DOHH2 (cell line): ENCODE measurements at regions not wholly inside any gene's neighbourhood (a gene's known extent, or its start where the extent isn't known, plus 50 kb on each side); places are given as distances from the start of the nearest gene placed in this dataset.

ENCODE experiments used
- H3F3A ChIP-seq: fragments of 200-600 bp; sonication (generic), shearing (Covaris generic); 2 replicates; pipeline ENCODE4 v1.6.0; 2016; ENCODE audit warnings: antibody characterized with exemption, mild to moderate bottlenecking; ENCODE audit not compliant: control insufficient read depth, insufficient read depth
- H3K27ac ChIP-seq: fragments of 200-600 bp; sonication (generic); 2 replicates; pipeline ENCODE4 v1.5.1; 2014; ENCODE audit warnings: low read depth, mild to moderate bottlenecking, low read length, moderate library complexity
- H3K27me3 ChIP-seq: fragments of 200-600 bp; sonication (generic); 2 replicates; pipeline ENCODE4 v1.6.1; 2014; ENCODE audit warnings: mild to moderate bottlenecking, low read length, mixed read lengths; ENCODE audit not compliant: control insufficient read depth
- H3K36me3 ChIP-seq: fragments of 200-600 bp; sonication (generic); 2 replicates; pipeline ENCODE4 v1.6.1; 2014; ENCODE audit warnings: mild to moderate bottlenecking, low read length, moderate library complexity, mixed read lengths; ENCODE audit not compliant: control insufficient read depth
- H3K4me1 ChIP-seq: fragments of 200-600 bp; sonication (generic); 2 replicates; pipeline ENCODE4 v1.6.1; 2014; ENCODE audit warnings: mild to moderate bottlenecking, low read length, mixed read lengths; ENCODE audit not compliant: control insufficient read depth
- H3K4me2 ChIP-seq: fragments of 200-600 bp; sonication (generic); 2 replicates; pipeline ENCODE4 v1.6.0; 2014; ENCODE audit warnings: mild to moderate bottlenecking, low read length, moderate library complexity
- H3K4me3 ChIP-seq: fragments of 200-600 bp; sonication (generic); 2 replicates; pipeline ENCODE4 v1.5.1; 2014; ENCODE audit warnings: mild to moderate bottlenecking, low read length, mixed read lengths
- H3K79me2 ChIP-seq: fragments of 200-600 bp; sonication (generic); 2 replicates; pipeline ENCODE4 v1.6.1; 2014; ENCODE audit warnings: mild to moderate bottlenecking, low read length, mixed read lengths; ENCODE audit not compliant: control insufficient read depth
- H3K9me2 ChIP-seq: fragments of 200-600 bp; sonication (generic); replicated peaks from 2 replicates; pipeline ENCODE4 v1.6.1; 2014; ENCODE audit warnings: mild to moderate bottlenecking, low read length, mixed read lengths; ENCODE audit not compliant: control insufficient read depth
- H3K9me3 ChIP-seq: fragments of 200-600 bp; sonication (generic); 2 replicates; pipeline ENCODE4 v1.6.1; 2014; ENCODE audit warnings: antibody characterized with exemption, low read length, mixed read lengths; ENCODE audit not compliant: control insufficient read depth, insufficient read depth
- H4K20me1 ChIP-seq: fragments of 200-600 bp; sonication (generic); 2 replicates; pipeline ENCODE4 v1.6.0; 2014; ENCODE audit warnings: low read depth, mild to moderate bottlenecking, antibody characterized with exemption, low read length, moderate library complexity; ENCODE audit not compliant: control insufficient read depth, insufficient read depth
- CTCF ChIP-seq: fragments of 200-600 bp; sonication (generic); IDR thresholded peaks from one replicate; pipeline ENCODE4 v1.5.1; 2014; ENCODE audit warnings: antibody characterized with exemption, mild to moderate bottlenecking, low read depth, low read length; ENCODE audit not compliant: poor library complexity, severe bottlenecking
- EZH2phosphoT487 ChIP-seq: fragments of 200-600 bp; sonication (generic); IDR thresholded peaks from 2 replicates; pipeline ENCODE4 v1.6.1; 2017; ENCODE audit warnings: borderline replicate concordance, mild to moderate bottlenecking, antibody characterized with exemption, low read length, moderate library complexity, mixed read lengths

- Histone ChIP-seq H3K4me3 (no peak overlapping the region), H4K20me1 (no peaks in the 10 kb centered on the region), H3K4me2 (peak overlapping the region; percentile 67), H3K4me1 (peaks cover 75% of the 10 kb centered on the region), H3F3A (peaks cover 10% of the 10 kb centered on the region), H3K9me2 (no peaks in the 10 kb centered on the region), H3K9me3 (no peaks in the 10 kb centered on the region), H3K27me3 (no peaks in the 10 kb centered on the region), H3K36me3 (peaks cover 13% of the 10 kb centered on the region), H3K79me2 (peaks cover 11% of the 10 kb centered on the region), H3K27ac (no peak overlapping the region; the same call in 1 of the 2 replicates)
- TF ChIP-seq CTCF (no peak), EZH2phosphoT487 (no peak)
Measured at GRCh38 chr21:43355925-43356289, 71.0 kb downstream of the SIK1 start.

GRCh38 chr21:43355266-43355924 lies 71.5 kb downstream of the SIK1 start:
- Histone ChIP-seq H3K9me2 (no peaks in the 10 kb centered on the region), H3F3A (peaks cover 10% of the 10 kb centered on the region), H3K79me2 (peaks cover 6% of the 10 kb centered on the region), H3K4me2 (peak overlapping the region; percentile 67), H4K20me1 (no peaks in the 10 kb centered on the region), H3K9me3 (no peaks in the 10 kb centered on the region), H3K36me3 (peaks cover 11% of the 10 kb centered on the region), H3K4me1 (peaks cover 70% of the 10 kb centered on the region), H3K27ac (peak overlapping the region; percentile 89), H3K4me3 (peak overlapping the region; percentile 59; the same call in 1 of the 2 replicates), H3K27me3 (no peaks in the 10 kb centered on the region)
- TF ChIP-seq EZH2phosphoT487 (no peak), CTCF (peak; percentile 34)

GRCh38 chr21:43354666-43355065 lies 72.3 kb downstream of the SIK1 start:
- Histone ChIP-seq H3K9me3 (no peaks in the 10 kb centered on the region), H3K4me3 (peak overlapping the region; percentile 59), H3K4me1 (peaks cover 62% of the 10 kb centered on the region), H3K4me2 (peak overlapping the region; percentile 67), H3K9me2 (no peaks in the 10 kb centered on the region), H3K27ac (peak overlapping the region; percentile 89), H3K27me3 (no peaks in the 10 kb centered on the region), H4K20me1 (no peaks in the 10 kb centered on the region), H3K36me3 (peaks cover 7% of the 10 kb centered on the region), H3K79me2 (0 out of 2 replicates have a peak, but pooled peaks cover under 1% of the 10 kb centered on the region), H3F3A (peaks cover 10% of the 10 kb centered on the region)
- no peak for TF ChIP-seq CTCF
- no peak for TF ChIP-seq EZH2phosphoT487
